ENCODE measurements at regions not wholly inside any gene's neighbourhood (a gene's known extent, or its start where the extent isn't known, plus 50 kb on each side); places are given as distances from the start of the nearest gene placed in this dataset.

DNA sequence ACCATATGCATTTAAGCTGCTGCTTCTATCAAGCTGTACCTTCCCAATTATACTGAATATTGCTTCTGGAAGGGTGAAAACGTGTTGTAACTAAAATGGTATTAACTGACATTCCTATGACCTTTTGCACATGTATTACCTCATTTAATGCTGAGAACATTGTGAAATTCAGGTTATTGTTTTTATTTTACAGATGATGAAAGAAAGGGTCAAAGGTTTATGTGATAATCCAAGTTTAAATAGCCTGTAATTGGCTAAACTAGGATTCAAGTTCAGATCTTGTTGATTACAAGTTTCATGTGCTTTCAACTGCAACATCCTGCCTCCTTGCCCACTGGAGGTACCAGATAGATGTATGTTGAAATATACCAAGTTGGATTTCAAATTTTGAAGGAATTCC is 433.3 kb upstream of the PRICKLE1 start:
- TF ChIP-seq, protein P1, sequence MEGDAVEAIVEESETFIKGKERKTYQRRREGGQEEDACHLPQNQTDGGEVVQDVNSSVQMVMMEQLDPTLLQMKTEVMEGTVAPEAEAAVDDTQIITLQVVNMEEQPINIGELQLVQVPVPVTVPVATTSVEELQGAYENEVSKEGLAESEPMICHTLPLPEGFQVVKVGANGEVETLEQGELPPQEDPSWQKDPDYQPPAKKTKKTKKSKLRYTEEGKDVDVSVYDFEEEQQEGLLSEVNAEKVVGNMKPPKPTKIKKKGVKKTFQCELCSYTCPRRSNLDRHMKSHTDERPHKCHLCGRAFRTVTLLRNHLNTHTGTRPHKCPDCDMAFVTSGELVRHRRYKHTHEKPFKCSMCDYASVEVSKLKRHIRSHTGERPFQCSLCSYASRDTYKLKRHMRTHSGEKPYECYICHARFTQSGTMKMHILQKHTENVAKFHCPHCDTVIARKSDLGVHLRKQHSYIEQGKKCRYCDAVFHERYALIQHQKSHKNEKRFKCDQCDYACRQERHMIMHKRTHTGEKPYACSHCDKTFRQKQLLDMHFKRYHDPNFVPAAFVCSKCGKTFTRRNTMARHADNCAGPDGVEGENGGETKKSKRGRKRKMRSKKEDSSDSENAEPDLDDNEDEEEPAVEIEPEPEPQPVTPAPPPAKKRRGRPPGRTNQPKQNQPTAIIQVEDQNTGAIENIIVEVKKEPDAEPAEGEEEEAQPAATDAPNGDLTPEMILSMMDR (conservative IDR thresholded peaks at IDR 0.05 in 1 of 2, IDR thresholded peaks at IDR 0.05 in 1 of 2; ENCODE audit: low read depth in 1 of 2, low read length in 2 of 2), result no peak
- no peak for TF ChIP-seq EZH2 (IDR thresholded peaks at IDR 0.05; ENCODE audit: low read length, missing control alignments)

Measured in fibroblast of lung (primary cell).